EH (cell line): ENCODE measurements at regions not wholly inside any gene's neighbourhood (a gene's known extent, or its start where the extent isn't known, plus 50 kb on each side); places are given as distances from the start of the nearest gene placed in this dataset.

Experiments
- DNase-seq: peaks from one replicate; pipeline ENCODE4 v3.0.0-alpha.2; 2015; ENCODE audit warnings: low read depth

DNA sequence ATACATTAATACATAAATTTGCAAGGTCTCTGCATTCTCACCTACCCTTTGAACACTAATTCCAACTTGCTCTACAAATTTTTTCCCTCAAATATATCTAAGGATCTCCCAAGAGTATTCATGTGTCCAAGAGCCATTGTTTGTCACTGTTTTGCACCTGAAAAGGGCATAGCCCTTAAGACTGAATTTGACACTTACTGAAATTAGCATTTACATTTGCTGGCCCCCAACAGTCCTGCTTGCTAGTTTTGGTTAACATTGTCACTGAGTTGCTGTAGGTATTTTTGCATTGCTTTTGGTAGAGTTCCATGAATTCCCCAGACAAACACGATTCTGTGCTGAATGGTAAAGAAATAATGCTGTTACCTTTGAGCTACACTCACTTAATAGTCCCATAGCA lies 57.3 kb downstream of the KCNA4 start:
- no peak for DNase-seq

DNA sequence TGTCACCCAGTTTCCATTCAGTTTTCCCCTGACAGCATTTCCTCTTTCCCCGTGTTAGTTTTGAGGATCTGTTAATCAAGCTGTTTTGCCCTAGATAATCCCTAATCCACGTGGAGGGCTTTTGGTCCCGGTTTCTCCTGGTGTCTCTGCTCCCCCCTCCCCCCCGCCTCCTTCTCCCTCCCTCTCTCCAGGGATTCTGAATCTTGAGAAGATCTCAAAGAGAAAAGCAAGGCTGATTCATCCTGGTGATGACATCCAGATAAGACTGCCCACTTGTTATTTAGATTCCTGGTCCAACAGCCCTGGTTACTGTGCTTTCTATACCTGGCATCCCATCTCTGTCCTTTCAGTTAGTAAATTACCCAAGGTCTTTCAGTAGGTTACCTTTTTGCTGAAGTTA lies 59.4 kb downstream of the KCNA4 start:
- no peak for DNase-seq

DNA sequence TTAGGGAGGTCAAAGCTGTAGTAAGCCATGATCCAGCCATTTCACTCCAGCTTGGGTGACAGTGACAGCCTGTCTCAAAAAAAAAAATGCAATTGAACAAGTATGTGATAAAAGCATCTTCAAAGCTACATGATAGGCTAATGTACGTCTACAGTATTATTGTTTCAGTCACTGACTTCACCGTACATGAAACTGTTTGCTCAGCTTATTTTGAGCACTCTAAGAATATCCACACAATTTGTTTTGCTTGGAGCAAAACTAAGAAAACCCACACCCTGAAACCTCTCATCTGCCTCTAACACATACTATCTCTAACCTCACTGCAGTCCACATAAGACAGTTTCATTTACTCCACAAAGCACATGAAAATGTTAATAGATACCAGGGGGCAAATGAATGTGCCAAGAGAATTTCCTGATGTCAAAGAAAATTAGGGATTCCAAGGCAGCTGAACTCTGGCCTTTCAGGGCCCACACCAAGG lies 60.7 kb downstream of the KCNA4 start:
- no peak for DNase-seq

DNA sequence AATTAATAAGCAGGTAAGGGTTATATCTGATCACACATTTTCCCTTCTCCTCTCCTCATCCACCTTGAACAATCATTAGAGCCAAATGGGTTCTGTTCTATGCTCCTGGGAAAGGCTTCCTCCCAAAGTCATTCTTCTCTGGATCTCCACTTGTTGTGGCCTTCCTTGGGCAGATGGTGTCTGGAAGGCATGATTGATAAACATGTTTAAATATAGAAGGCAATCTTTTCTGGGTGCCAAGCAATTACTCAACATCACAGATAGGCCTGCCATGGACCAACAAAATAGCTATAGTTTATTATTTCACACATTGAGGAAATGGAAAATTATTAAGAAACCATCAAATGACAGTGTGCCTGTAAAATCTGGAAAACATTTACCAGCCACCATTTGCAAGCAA lies 73.5 kb downstream of the KCNA4 start:
- DNase-seq, result no peak

DNA sequence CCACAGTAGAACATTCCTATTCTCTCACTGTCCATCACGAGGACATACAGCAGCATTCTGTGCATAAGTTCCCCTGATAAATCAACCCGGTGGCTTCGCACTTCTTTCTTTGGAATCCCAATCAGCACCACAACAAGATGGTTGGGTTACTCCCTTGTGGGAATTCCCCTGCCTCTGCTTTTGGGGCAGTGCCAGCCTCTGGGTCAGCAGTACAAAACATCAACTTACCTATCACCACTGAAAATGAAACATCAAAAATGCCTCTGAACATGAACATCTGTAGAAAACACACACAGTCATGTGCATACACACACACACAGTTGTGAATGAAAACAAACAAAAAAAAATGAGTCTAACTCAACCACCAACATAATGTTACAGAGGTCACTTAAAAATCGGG lies 79.3 kb downstream of the KCNA4 start:
- no peak for DNase-seq

DNA sequence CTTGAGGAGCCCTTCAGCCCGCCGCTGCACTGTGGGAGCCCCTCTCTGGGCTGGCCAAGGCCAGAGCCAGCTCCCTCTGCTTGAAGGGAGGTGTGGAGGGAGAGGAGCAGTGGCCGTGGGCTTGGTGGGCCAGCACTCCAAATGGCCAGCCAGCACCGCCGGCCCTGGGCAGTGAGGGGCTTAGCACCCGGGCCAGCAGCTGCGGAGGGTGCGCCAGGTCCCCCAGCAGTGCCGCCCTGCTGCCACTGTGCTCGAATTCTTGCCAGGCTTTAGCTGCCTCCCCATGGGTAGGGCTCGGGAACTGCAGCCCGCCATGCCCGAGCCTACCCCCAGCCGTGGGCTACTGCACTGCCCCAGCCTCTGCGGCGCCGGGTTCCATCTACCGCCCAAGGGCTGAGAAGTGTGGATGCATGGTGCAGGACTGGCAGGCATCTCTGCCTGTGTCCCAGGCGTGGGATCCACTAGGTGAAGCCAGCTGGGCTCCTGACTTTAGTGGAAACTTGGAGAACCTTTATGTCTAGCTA lies 82.7 kb downstream of the KCNA4 start:
- DNase-seq, result no peak

DNA sequence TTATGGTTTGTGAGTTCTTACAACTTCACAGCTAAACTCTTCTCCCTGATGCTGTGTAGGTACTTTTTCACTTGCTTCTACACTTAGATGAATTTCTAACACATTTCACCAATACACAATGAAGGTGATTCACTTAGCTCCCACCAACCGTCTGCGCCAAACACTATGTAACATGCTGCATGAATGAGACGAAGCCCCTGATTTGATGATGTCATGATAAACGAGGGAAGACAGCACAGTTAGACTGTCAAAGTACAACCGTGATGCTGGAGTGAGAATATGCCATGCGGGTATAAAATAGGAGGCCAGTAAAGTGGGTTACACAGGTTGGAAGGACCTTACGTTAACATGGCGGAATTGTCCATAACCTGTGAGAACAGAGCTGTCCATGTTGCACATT lies 100.8 kb downstream of the KCNA4 start:
- no peak for DNase-seq

DNA sequence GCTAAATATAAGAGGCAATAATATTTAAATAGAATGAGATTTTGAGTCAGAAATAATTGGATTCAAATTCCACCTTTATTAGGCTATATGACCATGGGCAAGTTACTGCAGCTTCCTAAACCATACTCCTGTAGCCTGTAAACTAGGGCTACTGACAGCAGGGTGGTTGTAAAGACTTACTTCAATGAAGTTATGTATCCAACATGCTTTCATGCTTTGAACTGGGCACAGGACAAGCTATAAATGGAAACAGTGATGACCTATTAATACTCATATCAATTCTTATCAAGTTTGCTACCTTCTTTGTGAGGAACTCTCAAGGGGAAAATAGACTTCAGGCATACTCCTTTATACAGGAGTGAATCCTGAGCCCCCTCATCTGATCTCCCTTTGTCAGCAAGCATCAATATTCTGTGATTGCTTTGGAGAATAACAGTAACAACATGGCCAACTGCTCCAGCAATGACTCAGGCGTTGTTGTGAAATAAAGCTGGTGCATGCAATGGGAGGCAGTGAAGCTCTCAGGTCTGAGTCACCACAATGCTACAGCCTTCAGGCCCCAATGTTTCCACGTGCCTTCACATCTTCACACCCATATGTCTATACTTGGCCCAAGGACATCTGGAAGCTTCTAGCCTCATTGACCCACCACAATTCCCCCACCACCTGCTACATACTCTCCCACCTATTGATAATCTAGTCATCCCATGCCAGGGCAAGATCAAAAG lies 102.5 kb downstream of the KCNA4 start:
- DNase-seq, result no peak

DNA sequence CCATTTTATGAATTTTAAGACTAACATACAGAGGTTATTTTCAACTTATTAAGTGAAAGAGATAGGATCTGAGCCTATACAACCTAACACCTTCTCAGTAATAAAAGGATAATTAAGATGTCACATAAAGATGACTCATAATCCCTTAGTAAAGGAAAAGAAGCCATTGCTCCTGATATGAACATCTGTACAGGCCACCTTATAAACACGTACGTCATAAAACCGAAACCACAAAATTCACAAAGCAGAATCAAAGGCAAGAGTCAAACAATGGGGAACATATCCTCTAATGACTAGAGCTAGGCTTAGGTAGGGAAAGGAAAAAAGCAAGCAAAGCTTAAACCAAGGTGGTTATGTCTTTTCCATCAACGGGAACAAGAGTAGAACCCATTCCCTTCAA lies 103.5 kb downstream of the KCNA4 start:
- DNase-seq, result no peak

DNA sequence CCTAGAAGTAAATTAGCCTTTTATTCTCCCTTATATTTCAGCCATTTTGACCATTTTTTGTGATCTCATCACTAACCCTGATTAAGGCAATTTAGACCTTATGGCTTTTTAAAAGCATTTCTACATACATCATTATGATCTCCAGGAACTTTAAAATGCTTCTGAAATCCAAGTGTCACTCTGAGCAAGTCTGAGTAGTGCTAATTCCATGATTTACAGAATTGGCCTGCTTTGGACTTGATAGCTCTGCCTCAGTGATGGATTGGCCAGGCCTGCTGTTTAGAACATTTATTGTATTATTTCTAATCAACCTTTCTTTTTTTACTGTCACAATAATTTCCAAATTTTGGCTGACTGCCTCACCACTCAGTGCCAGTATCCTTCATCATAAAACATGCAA lies 116.4 kb downstream of the KCNA4 start:
- DNase-seq, result no peak

DNA sequence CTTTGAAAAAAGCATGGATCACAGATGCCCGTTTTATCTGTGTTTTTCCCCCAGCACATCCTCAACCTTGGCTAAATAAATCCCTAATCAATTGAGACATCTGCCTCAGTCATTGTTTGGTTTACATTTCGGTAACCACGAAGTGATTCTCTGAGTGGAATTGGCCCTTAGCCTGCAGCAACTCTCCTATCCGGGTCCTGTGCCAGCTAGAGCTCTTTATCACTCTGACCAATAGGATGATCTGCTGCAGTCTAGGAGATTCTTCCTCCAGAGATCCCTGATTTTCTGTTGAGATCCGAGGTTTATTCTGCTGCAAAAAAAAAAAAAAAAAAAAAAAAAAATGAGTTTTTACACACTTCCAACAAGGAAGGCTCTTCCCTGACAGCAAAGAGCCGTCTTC lies 137.3 kb downstream of the KCNA4 start:
- DNase-seq, result no peak

DNA sequence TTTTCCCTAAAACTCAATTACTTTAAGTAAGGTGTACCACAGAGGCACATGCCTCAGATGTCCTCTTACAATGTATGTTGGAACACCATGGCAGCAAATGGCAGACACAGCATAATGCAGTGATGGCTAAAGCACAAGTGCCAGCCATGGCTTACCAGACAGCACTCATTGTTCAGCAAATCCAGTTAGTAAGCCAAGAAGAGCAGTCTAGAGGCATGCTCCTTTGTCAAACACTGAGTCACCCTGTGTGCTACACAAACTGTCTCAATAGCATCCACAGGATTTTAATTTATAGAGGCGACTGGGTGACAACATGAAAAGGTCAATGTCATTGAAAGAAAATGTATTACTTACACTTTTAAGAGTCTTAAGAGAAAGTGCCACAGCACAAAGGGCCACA lies 140.6 kb downstream of the KCNA4 start:
- no peak for DNase-seq

DNA sequence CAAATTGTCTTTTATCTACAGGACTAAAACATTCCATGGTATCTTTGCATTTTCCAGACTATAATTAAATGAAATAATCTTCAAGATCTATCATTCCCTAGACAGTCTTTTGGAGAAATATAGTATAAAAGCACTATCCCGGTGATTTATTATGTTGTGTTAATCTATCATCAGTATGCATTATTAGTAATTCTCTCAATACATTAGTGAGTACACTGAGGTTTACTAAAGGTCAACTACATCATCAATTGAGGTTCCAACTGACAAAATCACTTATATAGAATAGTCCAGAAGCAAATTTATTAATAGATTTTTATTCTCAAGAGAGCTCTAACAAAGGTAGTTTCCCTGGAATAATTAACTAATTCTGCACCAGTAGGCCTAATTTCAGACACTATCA lies 169.6 kb downstream of the KCNA4 start:
- DNase-seq, result no peak

DNA sequence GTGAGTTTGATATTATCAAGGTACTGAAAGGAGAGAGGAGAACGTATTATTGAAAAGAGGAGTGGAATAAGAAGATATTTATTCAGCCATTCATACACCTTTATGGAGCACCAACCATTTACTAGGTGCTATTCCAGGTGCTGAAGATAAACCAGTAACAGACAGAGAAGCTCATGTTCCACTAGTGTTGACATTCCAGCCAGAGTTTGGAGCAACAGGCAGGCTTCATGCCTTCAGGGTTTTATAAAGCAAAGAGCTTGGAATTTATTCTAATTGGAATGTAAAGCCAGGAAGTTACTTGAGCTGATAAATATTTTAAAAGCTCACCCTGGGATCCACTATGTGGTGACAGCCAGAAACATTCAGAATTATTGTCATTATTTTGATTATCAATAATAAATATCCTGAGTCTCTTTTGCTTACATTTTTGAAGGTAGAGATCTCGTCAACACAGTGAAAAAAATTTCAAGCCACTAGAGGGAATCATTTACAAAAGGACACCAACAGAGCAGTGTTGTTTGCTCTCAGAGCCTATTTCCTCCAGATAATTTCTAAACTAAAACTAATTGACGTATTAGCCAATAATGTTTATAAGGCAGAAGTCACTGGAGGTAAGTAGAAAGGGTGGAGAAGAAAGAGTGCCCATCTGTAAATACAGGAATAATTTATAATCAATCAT lies 172.0 kb downstream of the KCNA4 start:
- no peak for DNase-seq

DNA sequence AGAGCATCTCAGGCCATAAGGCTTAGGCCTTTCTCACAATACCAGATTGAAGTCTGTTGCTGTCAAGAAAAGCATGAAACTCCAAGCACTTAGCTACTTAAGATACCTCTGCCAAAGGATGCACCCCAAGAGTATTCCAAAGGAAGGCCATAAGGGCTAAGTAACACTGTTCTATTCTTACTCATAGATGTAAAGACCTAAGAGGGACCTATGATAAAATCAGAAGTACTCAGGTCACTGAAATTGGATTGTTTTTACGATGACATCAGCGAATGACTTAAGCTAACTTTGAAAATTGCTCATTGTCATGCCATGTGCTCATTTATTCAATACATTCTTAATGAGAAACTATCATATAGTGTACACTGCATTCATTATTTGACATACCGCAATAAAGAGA lies 172.8 kb downstream of the KCNA4 start:
- DNase-seq, result no peak

DNA sequence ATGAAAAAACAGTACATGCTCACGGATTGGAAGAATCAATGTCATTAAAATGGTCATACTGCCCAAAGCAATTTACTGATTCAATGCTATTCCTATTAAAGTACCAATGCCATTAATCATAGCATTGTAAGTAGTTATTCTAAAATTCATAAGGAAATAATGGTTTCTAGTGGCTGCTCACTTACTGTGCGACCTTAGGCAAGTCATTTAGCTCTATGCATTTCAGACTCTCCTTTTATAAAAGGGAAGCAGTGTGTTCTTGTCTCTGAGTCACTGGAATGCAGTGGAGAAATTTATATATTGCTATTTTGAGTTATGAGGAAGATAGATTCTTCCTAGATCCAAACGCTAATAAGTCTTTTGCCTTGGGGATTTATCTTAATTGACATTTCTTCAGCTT lies 174.8 kb downstream of the KCNA4 start:
- no peak for DNase-seq

DNA sequence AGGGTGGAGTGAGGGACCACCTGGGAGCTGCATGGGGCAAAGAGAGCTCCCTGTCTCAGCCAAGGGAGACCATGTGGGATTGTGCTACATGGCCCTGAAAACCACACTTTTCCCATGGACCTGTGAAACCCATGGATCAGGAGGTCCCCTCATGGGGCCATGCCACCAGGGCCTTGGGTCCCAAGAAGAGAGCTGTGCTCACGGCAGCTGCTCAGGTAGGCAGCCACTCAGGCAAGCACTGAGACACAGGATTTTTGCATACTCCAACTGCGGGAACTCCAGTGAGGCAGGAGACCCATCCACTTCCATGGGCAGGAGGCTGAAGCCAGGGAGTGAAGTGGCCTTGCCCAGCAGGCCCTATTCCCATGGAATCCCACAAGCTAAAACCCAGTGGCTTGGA lies 190.0 kb downstream of the KCNA4 start:
- DNase-seq, result no peak

DNA sequence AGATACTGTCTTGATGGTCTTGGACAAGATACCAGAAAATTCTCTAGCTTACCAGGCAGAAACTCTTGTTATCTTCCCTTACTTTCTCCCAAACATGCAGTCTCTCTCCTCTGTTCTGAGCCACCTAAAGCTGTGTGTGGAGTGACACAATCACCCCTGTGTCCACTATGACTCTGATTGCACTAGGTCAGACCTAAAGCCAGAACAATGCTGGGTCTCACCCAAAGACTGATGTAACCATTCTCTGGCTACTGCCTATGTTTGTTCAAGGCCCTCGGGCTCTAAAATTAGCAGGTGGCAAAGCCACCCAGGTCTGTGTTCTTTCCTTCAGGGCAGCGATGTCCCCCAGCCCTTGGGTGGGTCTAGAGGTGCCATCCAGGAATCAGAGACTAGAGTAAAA lies 200.5 kb downstream of the KCNA4 start:
- DNase-seq, result no peak

DNA sequence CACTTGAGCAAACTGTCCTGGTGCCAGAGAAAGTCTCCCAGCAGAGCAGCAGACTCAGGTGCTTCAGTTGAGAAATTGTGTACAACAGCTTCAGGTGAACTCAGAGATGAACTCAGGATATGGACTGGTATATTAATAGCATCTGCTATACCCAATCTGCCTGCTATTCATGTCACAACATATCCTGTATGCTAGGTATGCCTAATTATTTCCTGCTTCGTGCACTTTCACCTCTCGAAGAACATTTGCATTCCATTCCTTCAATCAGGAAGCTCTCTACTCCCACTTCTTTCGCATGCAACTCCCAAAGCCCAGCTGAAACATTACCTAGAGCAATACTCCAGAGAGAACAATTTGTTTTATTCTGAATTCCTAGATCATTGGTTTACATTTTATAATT lies 207.7 kb downstream of the KCNA4 start:
- DNase-seq, result no peak

DNA sequence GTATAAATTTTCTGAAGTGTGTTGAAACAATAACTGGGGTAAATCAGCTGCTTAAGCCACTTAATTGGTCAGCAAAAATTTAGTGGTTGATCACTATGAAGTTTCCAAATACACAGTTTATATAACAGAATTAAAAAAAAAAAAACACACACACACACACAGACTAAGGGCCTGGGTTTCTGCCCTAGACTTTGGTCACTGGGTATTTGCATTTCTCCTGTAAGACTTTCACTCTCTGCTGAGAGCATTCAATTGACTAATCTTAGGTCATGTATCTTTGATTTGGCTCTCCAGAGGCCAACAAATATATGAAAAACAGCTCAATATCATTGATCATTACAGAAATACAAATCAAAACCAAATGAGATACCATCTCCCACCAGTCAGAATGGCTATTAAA lies 214.3 kb downstream of the KCNA4 start:
- no peak for DNase-seq

DNA sequence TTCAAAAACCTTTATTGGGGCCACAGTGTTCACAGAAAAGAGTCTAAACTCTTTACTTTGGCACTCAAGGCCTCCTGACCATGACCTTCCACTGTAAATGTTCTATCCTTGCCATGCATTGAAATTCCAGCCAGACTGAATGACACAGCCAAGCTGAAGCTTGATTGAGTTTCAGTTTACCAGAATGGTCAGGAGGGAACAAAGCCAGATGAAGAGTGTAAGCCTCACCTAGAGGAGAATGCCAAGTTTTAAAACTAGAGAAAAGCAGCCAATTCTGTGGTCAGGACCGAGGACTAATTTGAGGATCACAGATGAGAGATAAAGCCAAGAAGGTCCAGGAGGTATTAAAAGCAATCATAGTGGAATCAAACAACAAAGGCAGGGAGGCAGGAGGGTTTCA lies 215.3 kb downstream of the KCNA4 start:
- DNase-seq, result no peak

DNA sequence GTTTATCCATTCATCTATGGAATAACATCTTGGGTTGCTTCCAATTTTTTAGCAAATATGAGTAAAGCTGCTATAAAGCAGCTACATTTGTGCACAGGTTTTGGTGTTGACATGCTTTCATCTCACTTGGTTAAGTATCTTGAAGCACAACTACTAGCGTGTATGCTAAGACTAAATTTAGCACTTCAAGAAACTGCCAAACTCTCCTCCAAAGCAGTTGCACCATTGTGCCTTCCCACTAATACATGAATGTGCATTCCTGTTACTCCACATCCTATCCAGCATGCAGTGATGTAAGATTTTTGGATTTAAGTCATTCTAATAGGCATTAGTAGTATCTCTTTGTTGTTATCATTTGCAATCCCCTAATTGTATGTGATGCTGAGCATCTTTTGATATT lies 230.7 kb downstream of the KCNA4 start:
- no peak for DNase-seq

DNA sequence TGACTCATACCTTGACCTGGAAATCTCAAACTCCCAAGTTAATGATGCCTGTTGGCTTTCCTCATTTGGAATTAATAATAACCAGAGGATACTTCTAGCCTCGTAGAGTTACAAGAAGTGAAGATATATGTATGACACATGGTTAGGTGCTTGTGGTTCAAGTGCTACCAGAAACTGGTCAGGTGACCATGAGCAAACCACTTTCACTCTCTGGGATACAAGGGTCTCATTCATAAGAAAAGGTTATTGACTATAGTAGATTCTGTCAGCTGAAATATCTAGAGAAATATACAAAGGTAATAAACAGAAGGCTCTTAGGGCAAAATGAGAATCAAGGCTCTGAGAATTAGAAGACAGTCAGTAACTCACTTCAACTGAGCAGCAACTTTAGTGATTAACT lies 233.3 kb downstream of the KCNA4 start:
- no peak for DNase-seq

DNA sequence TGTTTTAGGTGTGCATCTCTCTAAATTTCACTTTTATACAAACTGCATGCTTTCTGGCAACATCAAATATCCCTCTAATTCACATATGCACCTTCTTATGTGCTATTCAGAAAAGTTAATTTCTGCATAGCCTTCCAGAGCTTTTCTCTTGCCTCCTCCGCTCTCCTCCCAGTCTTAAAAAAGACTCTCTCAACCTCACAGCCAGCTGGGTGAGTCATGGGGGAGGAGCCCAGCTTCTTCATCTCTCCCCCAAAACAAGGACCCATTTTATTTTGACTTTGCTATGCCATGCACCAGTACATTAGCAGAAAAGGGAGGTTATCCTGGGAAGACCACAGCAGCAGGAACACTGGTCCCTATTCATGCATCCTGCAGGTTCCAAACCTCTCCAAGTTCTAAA lies 234.4 kb downstream of the KCNA4 start:
- DNase-seq, result no peak
